GM12891 (cell line): ENCODE measurements at regions not wholly inside any gene's neighbourhood (a gene's known extent, or its start where the extent isn't known, plus 50 kb on each side); places are given as distances from the start of the nearest gene placed in this dataset.

Experiments used
- POLR2A ChIP-seq: IDR thresholded peaks from 2 replicates; pipeline ENCODE4 v1.6.1; 2011; ENCODE audit warnings: low read depth, low read length, control low read depth
- POLR2AphosphoS5 ChIP-seq: IDR thresholded peaks from 2 replicates; pipeline ENCODE4 v1.6.1; 2011; ENCODE audit warnings: low read depth, low read length, control low read depth
- POU2F2 ChIP-seq: IDR thresholded peaks from 2 replicates; pipeline ENCODE4 v1.6.1; 2011; ENCODE audit warnings: low read depth, mild to moderate bottlenecking, control low read depth, low read length, moderate library complexity
- TAF1 ChIP-seq: IDR thresholded peaks from 2 replicates; pipeline ENCODE4 v1.6.1; 2011; ENCODE audit warnings: low read depth, low read length, control low read depth

GRCh38 chr18:65487569-65487968 is 263.2 kb upstream of the CDH7 start:
- TF ChIP-seq POLR2AphosphoS5 (no peak), POLR2A (no peak), TAF1 (no peak), POU2F2 (no peak)
